ENCODE measurements at regions not wholly inside any gene's neighbourhood (a gene's known extent, or its start where the extent isn't known, plus 50 kb on each side); places are given as distances from the start of the nearest gene placed in this dataset.
A peak's percentile ranks its signal among the peaks of the same experiment; 100 is the strongest.

GRCh38 chr10:3422282-3422681 is 249.7 kb upstream of the PITRM1 start:
- no peak for TF ChIP-seq CTCF (IDR thresholded peaks at IDR 0.05)
- DNase-seq (ENCODE audit: low spot score): no peak
- no peak overlapping the region for H3K27ac ChIP-seq
- H3K4me3 ChIP-seq: no peak overlapping the region

GRCh38 chr10:3421537-3422257 is 249.1 kb upstream of the PITRM1 start:
- TF ChIP-seq CTCF (IDR thresholded peaks at IDR 0.05): no peak
- H3K4me3 ChIP-seq: no peak overlapping the region
- no peak for DNase-seq (ENCODE audit: low spot score)
- no peak overlapping the region for H3K27ac ChIP-seq

GRCh38 chr10:3420527-3421469 is 248.2 kb upstream of the PITRM1 start:
- no peak overlapping the region for H3K4me3 ChIP-seq
- no peak for TF ChIP-seq CTCF (IDR thresholded peaks at IDR 0.05)
- no peak overlapping the region for H3K27ac ChIP-seq
- DNase-seq (ENCODE audit: low spot score): no peak

- Histone ChIP-seq H3K27ac (no peak overlapping the region), H3K4me3 (no peak overlapping the region)
- no peak for TF ChIP-seq CTCF (IDR thresholded peaks at IDR 0.05)
- DNase-seq (ENCODE audit: low spot score): no peak
Observed at GRCh38 chr10:3419719-3420495, 247.3 kb upstream of the PITRM1 start.

GRCh38 chr10:3418926-3419325 is 246.3 kb upstream of the PITRM1 start:
- Histone ChIP-seq H3K4me3 (no peak overlapping the region), H3K27ac (no peak overlapping the region)
- no peak for DNase-seq (ENCODE audit: low spot score)
- no peak for TF ChIP-seq CTCF (IDR thresholded peaks at IDR 0.05)

GRCh38 chr10:3418041-3418754 is 245.6 kb upstream of the PITRM1 start:
- Histone ChIP-seq H3K27ac (peak overlapping the region in 1 of 2 donors; percentile 49), H3K4me3 (no peak overlapping the region)
- no peak for TF ChIP-seq CTCF (IDR thresholded peaks at IDR 0.05)
- DNase-seq (ENCODE audit: low spot score): no peak
